Mammary epithelial cell (primary cell): ENCODE measurements at regions not wholly inside any gene's neighbourhood (a gene's known extent, or its start where the extent isn't known, plus 50 kb on each side); places are given as distances from the start of the nearest gene placed in this dataset.

Experiments used
- CTCF ChIP-seq, 2 donors: IDR thresholded peaks in 1 of 2; conservative IDR thresholded peaks in 1 of 2; 2 replicates each; pipeline ENCODE4 v1.5.1; 2011 to 2012; ENCODE audit warnings: inconsistent platforms in 2 of 2, low read length in 2 of 2, mild to moderate bottlenecking in 2 of 2, control low read depth in 1 of 2, low read depth in 1 of 2; ENCODE audit not compliant: insufficient read depth in 1 of 2; ENCODE audit errors: extremely low read depth in 1 of 2
- EZH2 ChIP-seq: IDR thresholded peaks from 2 replicates; pipeline ENCODE4 v1.6.1; 2012; ENCODE audit warnings: low read length, inconsistent platforms, borderline replicate concordance

DNA sequence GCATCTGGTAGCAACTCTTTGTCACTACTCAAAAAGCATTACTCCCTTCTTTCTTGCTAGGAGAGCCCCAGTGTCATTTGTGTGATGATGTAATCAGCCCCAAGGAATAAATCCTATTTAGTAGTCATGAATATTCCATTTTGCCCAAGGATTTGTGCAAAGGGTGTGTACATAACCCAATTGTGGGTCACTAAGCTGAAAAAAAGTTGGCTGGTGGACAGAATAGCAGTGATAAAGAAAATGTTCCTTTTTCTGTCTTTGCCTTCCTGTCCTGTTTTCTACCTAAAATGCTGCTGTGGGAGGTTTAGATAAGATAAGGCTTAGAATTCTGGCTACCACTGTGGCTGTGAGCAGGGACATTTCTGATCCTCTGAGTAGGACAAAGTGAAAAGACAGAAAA lies 223.1 kb upstream of the ITGA1 start:
- TF ChIP-seq CTCF (conservative IDR thresholded peaks at IDR 0.05 in 1 of 2, IDR thresholded peaks at IDR 0.05 in 1 of 2; ENCODE audit: extremely low read depth in 1 of 2, insufficient read depth in 1 of 2, low read depth in 1 of 2, low read length in 2 of 2) = no peak
- no peak for TF ChIP-seq EZH2
